Endothelial cell of umbilical vein (primary cell): ENCODE measurements at regions not wholly inside any gene's neighbourhood (a gene's known extent, or its start where the extent isn't known, plus 50 kb on each side); places are given as distances from the start of the nearest gene placed in this dataset.

ENCODE experiments used
- BruUV-seq: library from RNA; stranded (reverse); fragments of 400-500 nt; replicated peaks from 2 replicates; lab custom pipeline; 2021; lab: Mats Ljungman, UMichigan
- CTCF ChIA-PET: fragments of 300-600, 350-600 bp; sonication (Branson Sonifier 250); formaldehyde crosslinking; loops from one replicate; lab custom pipeline; 2021; ENCODE audit warnings: antibody characterized with exemption, inconsistent platforms; lab: Charles Lee
- POLR2A ChIA-PET: fragments of 300-600, 350-600 bp; sonication (Branson Sonifier 250); formaldehyde crosslinking; loops from one replicate; lab custom pipeline; 2021; ENCODE audit warnings: antibody characterized with exemption, inconsistent platforms; lab: Charles Lee
- DNase-seq: peaks from one replicate; pipeline ENCODE4 v3.0.0-alpha.2; 2011; ENCODE audit warnings: low read depth, low spot score
- FAIRE-seq: peaks from 2 replicates; lab custom pipeline; 2011; peaks lifted over from hg19 to GRCh38; lab: Jason Lieb, UNC
- H2AFZ ChIP-seq: 2 replicates; pipeline ENCODE4 v1.6.0; 2012; ENCODE audit warnings: low read depth, low read length, control low read depth, inconsistent platforms
- H3K27ac ChIP-seq: 2 replicates; pipeline ENCODE4 v1.5.1; 2011; ENCODE audit warnings: low read depth, mild to moderate bottlenecking, control low read depth, low read length, moderate library complexity; ENCODE audit not compliant: insufficient read depth
- H3K27me3 ChIP-seq, 2 experiments: 2 replicates each; pipeline versions ENCODE4 v1.6.0 to v1.6.1; 2011; ENCODE audit warnings: low read length in 2 of 2, mixed read lengths in 1 of 2; ENCODE audit not compliant: control insufficient read depth in 2 of 2, insufficient read depth in 2 of 2
- H3K36me3 ChIP-seq, 2 experiments: 2 replicates in 1 of 2; 3 replicates in 1 of 2; pipeline ENCODE4 v1.5.1; 2011; ENCODE audit warnings: low read length in 2 of 2, mild to moderate bottlenecking in 1 of 2, moderate library complexity in 1 of 2; ENCODE audit not compliant: control insufficient read depth in 2 of 2, insufficient read depth in 2 of 2; ENCODE audit errors: extremely low read depth in 1 of 2
- H3K4me1 ChIP-seq: 3 replicates; pipeline ENCODE4 v1.5.1; 2011; ENCODE audit warnings: mild to moderate bottlenecking, low read length; ENCODE audit not compliant: control insufficient read depth, insufficient read depth; ENCODE audit errors: extremely low read depth
- H3K4me2 ChIP-seq: 2 replicates; pipeline ENCODE4 v1.6.1; 2011; ENCODE audit warnings: low read length, control low read depth, mixed read lengths; ENCODE audit not compliant: insufficient read depth
- H3K4me3 ChIP-seq, 3 experiments: fragments of 200-600 bp in 1 of 3; sonication (generic), shearing (Covaris generic) in 1 of 3; replicated peaks in 1 of 3; 2 replicates each; pipeline ENCODE4 v1.5.1; 2011 to 2016; ENCODE audit warnings: control low read depth in 3 of 3, low read length in 3 of 3, mild to moderate bottlenecking in 2 of 3, inconsistent platforms in 1 of 3, low read depth in 1 of 3, moderate library complexity in 1 of 3; ENCODE audit not compliant: insufficient read depth in 1 of 3
- H3K79me2 ChIP-seq: 2 replicates; pipeline ENCODE4 v1.6.0; 2012; ENCODE audit warnings: low read length, inconsistent platforms; ENCODE audit not compliant: control insufficient read depth, insufficient read depth
- H3K9ac ChIP-seq: replicated peaks from 2 replicates; pipeline ENCODE3; 2011; ENCODE audit warnings: low read length, control low read depth; ENCODE audit not compliant: insufficient read depth; ENCODE audit errors: extremely low read depth
- H3K9me1 ChIP-seq: replicated peaks from 3 replicates; pipeline ENCODE4 v1.6.0; 2011; ENCODE audit warnings: mild to moderate bottlenecking, low read length; ENCODE audit not compliant: control insufficient read depth, insufficient read depth; ENCODE audit errors: extremely low read depth
- H3K9me3 ChIP-seq: replicated peaks from 2 replicates; pipeline ENCODE4 v1.5.1; 2012; ENCODE audit warnings: low read length, inconsistent platforms; ENCODE audit not compliant: control insufficient read depth, insufficient read depth
- H4K20me1 ChIP-seq: replicated peaks from 2 replicates; pipeline ENCODE3; 2011; ENCODE audit warnings: mild to moderate bottlenecking, low read length; ENCODE audit not compliant: control insufficient read depth, insufficient read depth; ENCODE audit errors: extremely low read depth
- CTCF ChIP-seq, 2 donors: IDR thresholded peaks; 1 replicate in 1 of 2; 2 replicates in 1 of 2; pipeline ENCODE4 v1.5.1; 2011; ENCODE audit warnings: low read length in 2 of 2, mild to moderate bottlenecking in 2 of 2, moderate library complexity in 2 of 2, control low read depth in 1 of 2, inconsistent platforms in 1 of 2, low read depth in 1 of 2; ENCODE audit not compliant: insufficient read depth in 1 of 2; ENCODE audit errors: extremely low read depth in 1 of 2
- EZH2 ChIP-seq: IDR thresholded peaks from 2 replicates; pipeline ENCODE4 v1.6.1; 2012; ENCODE audit warnings: borderline replicate concordance, low read depth, mild to moderate bottlenecking, moderate library complexity, low read length, inconsistent platforms; ENCODE audit not compliant: severe bottlenecking
- FOS ChIP-seq: IDR thresholded peaks from 2 replicates; pipeline ENCODE4 v1.6.1; 2011; ENCODE audit warnings: mild to moderate bottlenecking, low read length, moderate library complexity, borderline replicate concordance; ENCODE audit not compliant: insufficient read depth
- GATA2 ChIP-seq: IDR thresholded peaks from 2 replicates; pipeline ENCODE4 v1.7.0; 2011; ENCODE audit warnings: low read depth, mild to moderate bottlenecking, moderate library complexity, mixed read lengths, low read length; ENCODE audit not compliant: insufficient read length, insufficient read depth
- JUN ChIP-seq: IDR thresholded peaks from 2 replicates; pipeline ENCODE4 v1.6.1; 2011; ENCODE audit warnings: borderline replicate concordance, low read depth; ENCODE audit not compliant: insufficient read length, insufficient read depth
- MYC ChIP-seq: IDR thresholded peaks from one replicate; pipeline ENCODE4 v1.6.1; 2011; ENCODE audit warnings: mild to moderate bottlenecking, low read depth, low read length
- POLR2A ChIP-seq: IDR thresholded peaks from 2 replicates; pipeline ENCODE4 v1.6.1; 2012; ENCODE audit warnings: low read depth, mild to moderate bottlenecking, control low read depth, low read length
- POLR2AphosphoS5 ChIP-seq: IDR thresholded peaks from 2 replicates; pipeline ENCODE4 v1.6.1; 2012; ENCODE audit warnings: low read depth, mild to moderate bottlenecking, control low read depth, low read length, moderate library complexity; ENCODE audit not compliant: insufficient read depth
- dilution Hi-C: fragments of 300-500 bp; cut with MboI; formaldehyde crosslinking; loops from one replicate; pipeline ENCODE4 v1.15.0; 2019; ENCODE audit warnings: low sequenced_read_pairs; ENCODE audit not compliant: extremely low pct_ligation_motif_present
- intact Hi-C: fragments of 100-400 bp; cut with micrococcal nuclease; formaldehyde crosslinking; loops from one replicate; pipeline ENCODE4 v1.10.0; 2022
- TF ChIP-seq, protein P1 (sequence below): IDR thresholded peaks from 2 replicates; pipeline ENCODE4 v1.6.1; 2011; ENCODE audit not compliant: insufficient read depth, insufficient read length

DNA sequence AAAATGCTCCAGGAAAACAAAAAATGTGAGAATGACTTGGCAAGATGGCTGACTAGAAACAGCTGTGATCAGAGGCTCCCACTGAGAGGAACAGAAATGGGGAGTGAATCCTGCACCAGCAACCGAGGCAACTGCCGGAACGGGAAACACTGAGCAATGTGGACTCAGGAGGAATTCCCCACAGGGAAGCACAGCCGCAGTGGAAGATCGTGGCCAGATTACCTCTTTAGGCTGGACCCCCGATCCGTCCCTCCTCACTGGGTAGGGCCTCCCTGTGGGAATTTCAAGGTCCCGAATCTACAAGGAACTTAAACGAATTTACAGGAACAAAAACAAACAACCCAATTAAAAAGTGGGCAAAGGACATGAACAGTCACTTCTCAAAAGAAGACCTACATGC, 385.2 kb upstream of the MCTP2 start:
- DNase-seq (no peak), FAIRE-seq (no peak)
- Histone ChIP-seq H3K9me3 (no peaks in the 10 kb centered on the region), H3K4me2 (no peak overlapping the region), H3K79me2 (no peaks in the 10 kb centered on the region), H4K20me1 (no peaks in the 10 kb centered on the region), H2AFZ (no peak overlapping the region), H3K27ac (no peak overlapping the region), H3K9ac (no peak overlapping the region), H3K4me1 (no peaks in the 10 kb centered on the region), H3K27me3 (no peaks in the 10 kb centered on the region), H3K4me3 (no peak overlapping the region), H3K9me1 (no peaks in the 10 kb centered on the region), H3K36me3 (no peaks in the 10 kb centered on the region)
- TF ChIP-seq JUN (no peak), MYC (no peak), FOS (no peak), POLR2A (no peak), EZH2 (no peak), GATA2 (no peak), CTCF (IDR thresholded peaks at IDR 0.05; ENCODE audit: extremely low read depth in 1 of 2, insufficient read depth in 1 of 2, low read depth in 1 of 2, low read length in 2 of 2) (no peak), POLR2AphosphoS5 (no peak)
- TF ChIP-seq, protein P1, sequence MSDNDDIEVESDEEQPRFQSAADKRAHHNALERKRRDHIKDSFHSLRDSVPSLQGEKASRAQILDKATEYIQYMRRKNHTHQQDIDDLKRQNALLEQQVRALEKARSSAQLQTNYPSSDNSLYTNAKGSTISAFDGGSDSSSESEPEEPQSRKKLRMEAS: no peak
- intact Hi-C loops: no loop called here
- dilution Hi-C loops: no loop called here
- BruUV-seq: no TSS peak
- CTCF ChIA-PET: interaction anchor here (0.7 kb wide), 1 partner anchor 10 kb away, joined by 3 read pairs; no protein-coding TSS in a partner anchor
- POLR2A ChIA-PET: no interaction called here
